NCI-H2029 treated with DMSO at 0.1 percent for 48 hours (cell line): ENCODE measurements at regions not wholly inside any gene's neighbourhood (a gene's known extent, or its start where the extent isn't known, plus 50 kb on each side); places are given as distances from the start of the nearest gene placed in this dataset.
"Not testable (repeated sequence)": the region's sequence is repeated elsewhere in the genome, so short reads cannot be mapped to it uniquely, and the experiment has no call there.

Experiments
- DNase-seq: peaks from one replicate; lab custom pipeline; 2025; lab: John Stamatoyannopoulos, UW

DNA sequence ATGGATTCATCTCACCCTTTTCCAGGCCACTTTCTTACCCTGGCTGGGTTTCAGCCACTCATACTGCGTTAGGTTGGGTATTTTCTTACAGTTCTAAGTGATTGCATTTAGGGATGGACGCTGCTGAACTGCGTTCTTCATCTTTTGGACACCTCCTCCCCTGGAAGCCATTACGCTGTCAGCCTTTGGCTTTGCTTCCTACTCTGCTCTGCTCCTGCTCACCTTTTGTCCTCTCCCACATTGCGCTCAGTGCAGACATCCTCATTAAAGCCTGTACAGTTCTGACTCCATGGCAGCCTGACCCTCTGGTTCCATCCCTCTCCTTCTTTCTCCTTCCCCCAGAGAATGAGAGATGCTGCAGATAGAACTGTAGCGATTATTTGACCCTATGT, 108.9 kb downstream of the SRGAP2 start:
- DNase-seq, result not testable (repeated sequence)

DNA sequence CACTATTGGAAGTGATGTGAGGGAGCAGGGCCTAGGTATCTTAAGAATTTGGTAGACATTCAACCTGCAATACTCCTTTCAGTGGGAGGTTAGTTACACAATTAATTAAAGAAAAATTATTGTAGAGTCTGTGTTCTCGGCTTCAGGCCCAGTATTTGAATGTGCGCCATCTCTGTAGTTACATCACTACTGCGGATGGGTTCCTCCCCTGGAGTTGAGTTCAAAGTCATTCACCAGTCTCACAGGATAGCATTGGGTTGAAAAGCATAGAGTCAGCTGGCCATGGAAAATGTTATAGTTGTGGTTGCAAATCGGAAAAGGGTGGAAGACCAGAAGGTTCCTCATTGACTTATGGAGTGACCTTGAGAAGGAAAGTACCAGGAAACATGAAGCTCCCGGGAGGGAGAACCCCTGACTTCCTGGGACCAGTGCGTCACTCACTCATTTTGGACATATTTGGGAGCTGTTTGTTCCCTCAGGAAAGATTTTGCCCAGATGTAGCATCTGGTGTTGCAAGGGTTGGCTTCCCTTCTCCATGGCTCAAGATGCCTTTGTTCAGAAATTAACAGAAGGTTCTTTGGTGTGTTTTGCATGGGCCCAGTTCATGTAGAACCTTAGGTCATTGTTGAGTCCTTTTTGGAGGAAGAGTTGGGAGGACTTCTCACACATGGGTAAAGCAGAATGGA, 111.8 kb downstream of the SRGAP2 start:
- not testable (repeated sequence) for DNase-seq

DNA sequence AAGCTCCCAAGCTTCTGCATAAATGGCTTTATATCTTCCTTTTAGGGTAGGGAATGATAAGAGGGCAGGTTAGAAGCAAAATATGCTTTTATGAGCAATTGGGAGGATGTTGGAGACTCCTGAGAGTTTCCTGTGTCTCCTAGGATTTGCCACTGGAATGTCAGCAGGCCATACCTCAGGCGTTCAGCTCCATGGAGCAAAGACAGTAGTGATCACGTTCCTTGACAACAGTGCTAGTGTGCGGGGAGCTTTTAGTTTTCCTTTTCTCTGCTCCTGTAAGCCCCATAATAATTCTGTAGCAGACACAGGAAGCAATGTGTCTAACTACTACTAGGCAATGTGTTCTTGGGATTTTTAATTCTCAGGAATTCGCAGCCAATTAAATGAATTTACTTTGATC, 113.6 kb downstream of the SRGAP2 start:
- not testable (repeated sequence) for DNase-seq

DNA sequence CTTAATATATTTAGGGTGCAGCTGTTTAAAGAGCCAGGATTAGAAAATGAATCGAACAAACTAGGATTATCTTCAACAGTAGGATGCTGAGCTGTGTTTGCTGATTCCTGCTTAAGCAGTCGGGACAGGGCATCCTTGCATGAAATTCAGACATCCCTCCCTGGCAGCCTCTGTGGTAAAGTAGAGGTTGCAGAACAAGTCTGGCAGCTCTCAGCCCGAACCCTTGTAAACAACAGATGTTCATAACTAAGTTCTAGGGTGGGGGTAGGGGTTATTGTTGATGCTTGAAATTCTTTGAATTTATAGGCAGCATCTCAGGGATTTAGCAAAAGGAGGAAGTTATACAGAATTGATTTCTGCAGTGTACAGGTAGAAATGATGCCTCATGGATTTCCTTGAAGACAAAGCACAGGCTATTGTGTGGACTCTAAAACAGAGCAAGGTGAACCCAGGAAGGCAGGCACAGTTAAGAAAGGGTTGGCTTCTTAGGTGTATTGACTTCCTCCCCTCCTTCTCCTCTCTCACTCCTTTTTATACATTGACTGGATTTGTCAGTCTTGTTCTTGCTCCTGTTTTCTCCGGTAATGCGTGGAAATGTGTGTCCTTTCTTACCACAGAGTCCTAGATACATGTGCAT, 114.7 kb downstream of the SRGAP2 start:
- not testable (repeated sequence) for DNase-seq

DNA sequence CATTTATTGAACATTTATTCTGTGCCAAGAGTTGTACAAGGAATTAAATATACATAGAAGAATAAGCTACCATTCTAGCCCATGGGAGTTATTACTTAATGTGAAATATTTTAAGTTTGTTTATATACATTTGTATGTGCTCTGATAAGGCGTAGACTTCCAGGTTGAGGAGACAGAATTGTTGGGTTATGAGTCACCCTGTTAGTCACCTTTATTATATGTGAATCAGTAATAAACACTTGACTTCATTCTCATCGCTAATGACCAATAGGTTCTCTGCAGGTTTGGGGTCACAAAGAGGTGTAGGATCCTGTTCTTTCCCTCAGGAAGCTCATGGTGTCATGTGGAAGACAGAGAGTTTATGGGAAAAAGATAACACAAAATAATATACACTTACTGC, 116.9 kb downstream of the SRGAP2 start:
- DNase-seq, result not testable (repeated sequence)

DNA sequence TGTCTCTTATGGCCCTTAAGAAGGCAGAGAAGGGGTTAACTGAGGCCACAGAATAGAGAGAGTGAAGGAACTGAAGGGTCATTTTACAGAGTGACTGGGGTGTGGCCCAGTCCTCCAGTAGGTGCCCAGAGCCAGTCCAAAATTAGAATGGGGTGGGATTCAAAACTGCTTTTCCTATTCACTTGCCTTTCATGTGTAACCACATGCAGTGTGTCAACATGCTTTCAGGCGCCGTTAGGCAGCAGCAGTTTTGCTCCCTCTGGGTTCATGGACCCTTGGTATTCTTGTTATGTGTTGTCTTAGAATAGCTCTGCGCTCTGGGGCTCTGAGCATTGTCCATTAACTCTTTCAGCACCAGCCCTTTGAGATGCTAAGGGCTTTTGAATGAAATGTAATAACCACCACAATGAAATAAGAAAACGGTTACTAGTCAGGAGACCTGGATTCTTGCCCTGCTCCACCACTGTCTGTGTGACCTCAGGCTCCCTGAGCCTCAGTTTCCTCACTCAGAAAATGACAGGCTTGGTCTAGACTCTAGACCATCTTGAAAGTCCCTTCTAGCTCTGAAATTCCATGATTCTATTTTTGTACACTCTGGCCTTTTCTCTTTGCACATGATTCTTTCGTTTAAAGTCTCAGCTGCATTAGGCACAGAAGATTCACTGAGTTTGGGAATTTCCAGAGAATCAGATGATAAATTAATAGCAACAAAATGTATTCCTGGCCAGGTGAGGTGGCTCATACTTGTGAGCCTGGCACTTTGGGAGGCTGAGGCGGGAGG, 123.0 kb downstream of the SRGAP2 start:
- not testable (repeated sequence) for DNase-seq

DNA sequence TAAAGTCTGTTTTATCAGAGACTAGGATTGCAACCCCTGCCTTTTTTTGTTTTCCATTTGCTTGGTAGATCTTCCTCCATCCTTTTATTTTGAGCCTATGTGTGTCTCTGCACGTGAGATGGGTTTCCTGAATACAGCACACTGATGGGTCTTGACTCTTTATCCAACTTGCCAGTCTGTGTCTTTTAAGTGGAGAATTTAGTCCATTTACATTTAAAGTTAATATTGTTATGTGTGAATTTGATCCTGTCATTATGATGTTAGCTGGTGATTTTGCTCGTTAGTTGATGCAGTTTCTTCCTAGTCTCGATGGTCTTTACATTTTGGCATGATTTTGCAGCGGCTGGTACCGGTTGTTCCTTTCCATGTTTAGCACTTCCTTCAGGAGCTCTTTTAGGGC, 128.3 kb downstream of the SRGAP2 start:
- not testable (repeated sequence) for DNase-seq

DNA sequence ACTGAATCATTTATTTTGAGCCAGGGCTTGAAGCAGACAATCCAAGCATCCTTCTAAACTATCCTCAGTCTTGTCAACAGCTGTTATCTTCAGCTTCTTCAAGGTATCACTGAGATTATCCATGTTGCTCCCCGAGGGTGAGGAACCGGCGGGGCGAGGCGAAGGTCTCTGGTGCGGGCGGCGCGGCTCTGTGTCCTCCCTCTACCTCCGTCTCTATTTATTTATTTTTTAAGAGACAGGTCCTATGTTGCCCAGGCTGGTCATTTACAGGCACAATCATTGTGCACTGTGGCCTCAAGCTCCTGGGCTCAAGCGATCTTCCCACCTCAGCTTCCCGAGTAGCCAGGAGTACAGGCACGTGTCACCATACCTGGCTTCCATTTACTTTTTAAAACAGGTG, 130.0 kb downstream of the SRGAP2 start:
- DNase-seq, result not testable (repeated sequence)

DNA sequence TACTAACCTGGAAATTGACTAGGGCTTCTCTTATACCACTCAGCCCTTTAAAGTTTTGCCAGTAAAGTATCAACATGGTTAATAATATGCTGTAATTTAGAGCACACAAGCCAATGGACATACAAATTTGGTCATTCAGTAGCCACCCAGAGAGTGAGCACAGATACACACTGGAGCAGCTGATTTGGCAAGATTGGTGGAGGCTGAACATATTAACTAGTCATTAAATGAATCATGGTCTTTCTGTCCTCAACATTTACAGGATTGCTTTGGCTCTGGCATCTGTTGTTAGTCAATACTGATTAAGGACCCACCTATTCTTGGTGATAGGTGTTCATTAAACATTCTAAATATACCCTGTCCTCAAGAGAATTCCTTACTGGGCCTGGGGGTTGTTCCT, 130.6 kb downstream of the SRGAP2 start:
- not testable (repeated sequence) for DNase-seq

DNA sequence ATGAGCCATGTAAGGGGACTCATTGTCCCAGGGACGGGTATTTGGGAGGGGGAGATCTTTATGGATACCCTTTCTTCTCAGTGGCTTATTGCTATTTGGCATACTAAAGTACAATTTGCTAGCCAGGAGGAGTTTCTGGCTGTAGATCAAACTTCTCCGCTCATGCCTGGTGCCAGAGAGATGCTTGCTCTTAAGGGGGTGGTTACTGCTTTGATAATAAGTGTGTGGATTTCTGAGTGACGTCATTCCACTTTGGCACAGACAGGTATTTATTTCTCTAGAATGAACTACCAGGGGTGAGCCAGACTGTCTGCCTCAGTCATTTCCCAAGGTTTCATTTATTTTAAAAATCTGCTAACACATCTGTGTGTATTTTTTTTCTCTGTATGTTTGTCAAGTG, 131.1 kb downstream of the SRGAP2 start:
- DNase-seq, result not testable (repeated sequence)

DNA sequence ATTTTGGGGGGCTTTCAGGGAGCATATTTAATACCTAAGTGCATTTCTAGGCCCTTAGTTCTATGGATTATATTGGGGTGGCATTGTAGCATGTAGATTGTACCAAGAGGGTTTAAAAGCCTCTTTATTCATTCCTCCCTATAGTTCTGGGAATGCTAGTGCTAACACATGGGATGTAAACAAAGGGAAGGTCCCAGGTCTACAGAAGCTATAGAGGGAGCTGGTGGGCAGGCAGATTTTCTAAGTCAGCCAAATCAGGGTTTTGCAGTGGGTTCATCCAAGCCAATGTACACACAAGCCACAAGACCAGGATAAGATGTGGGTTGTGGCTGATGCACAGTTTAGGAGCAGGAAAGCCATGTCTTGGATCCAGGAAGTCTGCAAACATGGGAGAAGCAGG, 131.8 kb downstream of the SRGAP2 start:
- DNase-seq, result not testable (repeated sequence)

DNA sequence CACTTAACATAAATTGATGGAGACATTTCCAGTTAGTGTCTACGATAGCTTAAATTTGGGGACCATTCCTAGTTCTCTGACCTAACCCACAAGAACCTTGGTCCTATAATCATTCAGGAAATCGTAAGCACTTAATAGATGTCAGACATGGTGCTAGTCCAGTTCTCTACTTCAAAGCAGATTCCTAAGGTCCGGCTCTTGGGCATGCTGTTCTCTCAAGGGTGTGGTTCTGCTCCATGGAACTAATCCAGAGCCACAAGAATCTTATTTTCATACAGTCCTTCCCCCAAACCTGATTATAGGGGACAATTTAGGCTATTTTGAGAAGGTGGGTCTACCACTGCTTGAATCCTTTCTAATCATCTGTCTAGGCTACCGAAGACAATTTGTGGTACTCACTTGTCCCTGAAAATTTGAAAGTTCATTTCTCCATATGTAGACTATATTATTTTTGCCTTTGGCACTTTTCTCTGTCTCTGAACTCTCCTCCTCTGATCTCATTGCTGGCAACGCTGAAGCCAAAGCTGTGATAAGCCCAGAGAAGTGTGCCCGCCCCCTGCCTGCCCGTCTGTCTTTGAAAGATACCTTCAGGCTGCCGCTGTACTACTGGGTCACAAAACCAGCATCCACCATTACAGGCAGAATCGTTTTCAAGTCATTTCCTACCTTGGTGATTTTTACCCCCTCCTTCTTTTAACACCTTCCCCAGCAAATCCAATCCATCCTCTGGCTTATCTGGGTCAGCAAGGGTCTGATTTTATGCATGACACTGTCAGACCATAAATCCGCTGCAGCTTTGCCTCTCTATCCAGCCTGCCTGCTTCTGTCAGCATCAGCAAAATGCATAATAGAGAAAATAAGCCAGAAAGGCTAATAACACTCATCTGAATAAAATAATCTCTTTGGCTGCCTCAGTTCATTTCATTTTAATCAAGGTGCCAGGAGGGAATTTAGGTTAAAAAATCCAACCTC, 132.8 kb downstream of the SRGAP2 start:
- not testable (repeated sequence) for DNase-seq

DNA sequence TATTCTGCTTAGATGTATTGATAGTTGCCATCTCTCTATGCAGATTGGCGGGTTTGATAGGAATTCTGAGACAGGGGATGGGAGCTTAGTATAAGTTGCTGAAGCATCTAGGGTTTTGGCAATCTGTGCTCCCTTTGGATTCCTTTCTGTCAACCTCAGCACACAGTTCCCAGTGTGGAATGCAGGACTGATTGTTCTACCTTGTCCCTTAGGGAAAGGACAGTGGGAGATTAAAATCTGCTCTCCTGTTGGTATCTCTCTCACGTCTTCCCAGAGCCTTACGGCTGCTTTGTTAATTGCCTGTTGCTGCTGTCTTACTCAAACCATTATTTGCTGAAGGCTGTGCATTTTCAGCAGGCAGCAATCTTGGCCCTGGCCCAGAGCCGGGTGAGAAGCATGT, 133.3 kb upstream of the IKBKE start:
- DNase-seq, result not testable (repeated sequence)

DNA sequence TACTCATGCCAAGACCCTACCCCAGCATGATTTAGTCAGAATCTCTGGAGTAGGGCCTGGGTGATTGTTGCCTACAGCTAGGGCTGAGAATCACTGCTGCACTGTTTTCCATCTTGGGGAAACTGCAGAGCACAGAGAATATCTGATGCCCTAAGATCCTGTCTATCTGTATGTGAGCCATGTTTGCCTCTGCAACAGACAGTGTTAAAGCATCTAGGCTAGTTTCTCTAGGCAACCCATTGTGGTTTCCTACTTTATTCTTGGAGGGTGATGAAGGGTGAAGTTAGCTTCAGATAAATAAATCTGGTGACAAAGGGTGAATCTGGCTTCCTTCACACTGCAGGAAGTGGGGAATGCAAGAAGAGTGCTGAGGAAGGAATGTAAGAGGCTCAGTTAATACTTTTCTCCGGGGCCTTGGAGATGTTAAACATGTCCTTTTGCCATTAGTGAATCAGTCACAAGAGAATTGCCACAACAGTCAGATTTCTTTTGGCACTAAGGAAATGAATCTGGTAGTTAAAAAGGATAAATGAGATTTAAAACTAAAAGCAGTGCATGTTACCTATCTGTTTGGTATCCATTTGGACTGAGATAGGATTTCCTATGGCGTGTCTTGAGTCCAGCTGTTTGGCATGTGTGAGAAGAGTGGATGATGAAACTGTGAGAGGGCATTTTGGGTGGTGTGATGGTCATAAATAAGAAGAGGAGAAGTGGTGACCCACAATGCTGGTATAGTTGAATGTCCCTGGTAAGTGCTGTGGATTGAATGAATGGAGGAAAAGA, 119.6 kb upstream of the IKBKE start:
- not testable (repeated sequence) for DNase-seq

DNA sequence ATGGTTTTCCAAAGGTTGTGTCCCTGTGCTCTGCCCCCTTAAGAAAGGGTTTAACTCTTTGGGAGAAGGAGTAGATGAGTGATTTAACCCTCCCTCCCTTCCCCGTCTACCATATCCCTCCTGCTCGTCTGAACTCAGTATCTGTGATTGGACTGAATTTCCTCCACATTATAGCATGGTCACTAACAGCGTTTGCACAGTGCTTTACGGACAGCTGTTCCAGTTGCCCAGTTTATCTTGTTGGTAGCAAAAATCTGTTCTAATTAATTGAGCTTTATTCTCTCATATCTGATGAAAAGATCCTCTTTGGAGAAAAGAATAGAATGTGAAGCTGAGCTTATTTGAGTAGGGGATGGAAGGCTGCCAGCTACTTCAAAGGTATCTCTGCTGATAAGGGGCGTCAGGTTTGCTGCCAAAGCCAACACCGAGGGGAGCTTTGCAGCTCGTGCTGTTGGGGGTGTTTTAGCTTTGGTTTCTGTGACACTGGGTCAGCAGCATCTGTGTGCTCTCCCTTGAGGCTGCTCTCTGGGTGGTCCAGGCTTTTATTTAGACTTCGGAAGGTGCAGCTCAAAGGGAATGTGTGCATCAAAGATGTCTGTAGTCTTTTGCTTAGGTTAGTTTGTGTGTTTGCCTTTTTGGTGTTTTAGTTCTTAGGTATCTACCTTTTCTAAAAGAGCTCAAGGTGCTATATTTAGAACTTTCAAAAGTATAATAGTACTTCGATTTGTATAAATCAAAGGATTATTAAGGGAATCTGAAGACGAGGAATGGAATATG, 118.8 kb upstream of the IKBKE start:
- not testable (repeated sequence) for DNase-seq

DNA sequence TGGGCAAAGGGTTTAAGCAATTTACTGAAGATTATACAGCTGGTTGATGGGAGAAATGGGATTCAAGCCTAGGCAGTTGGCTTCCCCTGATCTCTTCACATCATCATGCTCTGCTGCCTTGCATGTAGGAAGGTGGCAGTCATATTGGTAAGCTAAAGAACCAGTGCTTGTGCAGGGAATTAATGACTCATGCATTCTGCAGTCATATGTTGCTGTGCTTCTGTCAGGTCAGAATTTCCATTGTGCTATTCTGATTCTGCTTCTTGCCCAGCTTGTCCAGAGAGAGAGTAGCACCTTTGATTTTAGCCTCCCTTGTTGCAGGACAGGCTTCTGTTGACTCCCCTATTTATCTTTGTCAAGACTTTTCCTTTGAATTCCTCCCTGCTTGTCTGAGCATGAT, 114.0 kb upstream of the IKBKE start:
- not testable (repeated sequence) for DNase-seq

DNA sequence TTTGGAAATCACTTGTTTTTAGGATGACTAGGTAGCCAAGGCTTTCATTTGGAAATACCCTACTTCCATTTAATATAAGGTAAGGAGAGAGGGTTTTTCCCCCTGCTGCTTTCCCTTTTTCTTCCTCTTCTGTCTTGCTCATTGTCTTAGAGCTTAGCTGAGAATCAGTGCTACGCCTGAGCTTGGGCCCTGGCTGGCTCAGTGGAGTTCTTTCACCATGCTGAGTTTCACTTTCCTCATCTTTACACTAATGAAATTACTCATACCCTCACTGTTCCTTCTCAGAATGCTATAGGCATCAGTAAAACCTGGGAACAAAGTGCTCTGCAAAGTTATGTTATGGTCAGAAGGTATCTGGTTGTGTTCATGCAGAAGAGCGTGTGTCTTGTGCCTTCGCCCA, 112.3 kb upstream of the IKBKE start:
- DNase-seq, result not testable (repeated sequence)

DNA sequence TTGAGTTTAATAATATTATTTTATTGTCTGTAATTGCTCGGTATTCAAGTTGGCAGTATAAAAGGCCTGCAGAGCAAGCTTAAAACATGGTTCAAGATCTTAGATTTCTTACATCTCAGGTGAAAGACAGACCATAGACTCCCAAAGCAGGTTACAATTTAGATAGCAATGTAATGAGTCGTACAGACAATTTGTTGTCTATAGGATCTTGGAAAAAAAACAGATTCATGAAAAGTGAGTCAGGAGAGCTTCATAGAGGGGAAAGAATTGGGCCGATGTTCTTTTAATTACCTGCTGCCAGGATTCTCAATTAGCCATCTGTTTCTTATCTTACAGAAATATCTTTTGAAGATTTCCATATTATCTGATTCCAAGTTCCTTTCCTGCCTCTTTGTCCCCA, 111.5 kb upstream of the IKBKE start:
- not testable (repeated sequence) for DNase-seq

DNA sequence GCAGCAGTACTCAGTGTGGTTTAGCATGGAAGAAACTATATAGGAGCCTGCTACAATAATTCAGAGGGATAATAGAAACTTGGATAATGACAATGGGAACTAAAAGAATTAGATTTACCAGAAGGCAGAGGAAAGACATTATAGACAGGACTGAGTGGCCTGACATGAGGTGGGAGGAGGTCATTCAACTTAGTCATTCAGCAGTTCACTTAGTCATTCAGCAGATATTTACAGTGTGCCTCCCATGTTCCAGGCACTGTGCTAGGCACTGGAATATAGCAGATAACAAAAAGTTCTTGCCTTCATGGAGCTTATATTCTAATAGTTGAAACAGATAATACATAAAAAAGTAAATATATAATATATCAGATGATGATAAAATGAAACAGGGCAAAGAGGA, 110.9 kb upstream of the IKBKE start:
- DNase-seq, result not testable (repeated sequence)

DNA sequence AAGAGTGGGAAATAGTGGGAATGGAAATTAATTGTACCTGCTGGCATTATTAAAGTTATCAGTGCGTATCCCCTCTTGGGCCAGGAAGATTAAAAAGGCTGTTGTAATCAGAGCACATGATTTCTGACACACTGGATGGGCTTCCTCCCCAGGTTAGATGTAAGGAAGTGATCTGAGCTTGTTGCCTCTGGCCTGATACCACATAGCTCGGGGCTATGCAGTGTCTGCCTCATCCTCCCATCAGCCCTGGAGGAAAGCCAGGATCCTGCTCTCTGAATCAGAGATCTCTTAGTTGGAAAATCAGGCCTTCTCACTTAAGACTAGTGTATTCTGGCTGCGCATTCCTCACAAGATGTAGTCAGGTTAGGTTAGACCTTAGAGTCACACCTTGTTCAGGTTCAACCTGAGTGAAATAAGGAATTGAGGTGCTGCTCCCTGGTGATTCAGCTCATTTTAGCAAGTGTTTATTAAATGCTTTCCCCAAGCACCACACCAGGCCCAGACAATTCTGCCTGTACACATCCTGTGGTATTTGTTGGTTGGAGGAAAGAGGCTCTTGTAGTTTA, 108.2 kb upstream of the IKBKE start:
- not testable (repeated sequence) for DNase-seq
